Lung (tissue), 11 donors: ENCODE measurements at regions not wholly inside any gene's neighbourhood (a gene's known extent, or its start where the extent isn't known, plus 50 kb on each side); places are given as distances from the start of the nearest gene placed in this dataset.
"Not testable (repeated sequence)": the region's sequence is repeated elsewhere in the genome, so short reads cannot be mapped to it uniquely, and the experiment has no call there.

Experiments used
- ATAC-seq: fragments of 200-7000 bp; cut with Tn5 transposase; one replicate; pipeline ENCODE4 v1.9.1; 2020; ENCODE audit warnings: moderate number of reproducible peaks; ENCODE audit not compliant: insufficient read depth, low FRiP score
- DNase-seq, 3 donors: peaks; one replicate each; pipeline ENCODE4 v3.0.0-alpha.2; 2013 to 2017
- H3K27ac ChIP-seq, 2 donors: one replicate each; pipeline ENCODE4 v1.5.1; 2013; ENCODE audit warnings: mild to moderate bottlenecking in 2 of 2, moderate library complexity in 2 of 2, control low read depth in 1 of 2, inconsistent platforms in 1 of 2, low read depth in 1 of 2, low read length in 1 of 2
- H3K27me3 ChIP-seq, 3 donors: one replicate each; pipeline ENCODE4 v1.5.1; 2013; ENCODE audit warnings: low read length in 2 of 3; ENCODE audit not compliant: control insufficient read depth in 3 of 3, insufficient read depth in 3 of 3
- H3K36me3 ChIP-seq, 4 donors: one replicate each; pipeline ENCODE4 v1.5.1; 2013; ENCODE audit warnings: low read length in 4 of 4, mild to moderate bottlenecking in 1 of 4, moderate library complexity in 1 of 4; ENCODE audit not compliant: control insufficient read depth in 4 of 4, insufficient read depth in 4 of 4
- H3K4me1 ChIP-seq, 5 donors: one replicate each; pipeline ENCODE4 v1.5.1; 2013; ENCODE audit warnings: low read length in 5 of 5, mild to moderate bottlenecking in 2 of 5, moderate library complexity in 1 of 5; ENCODE audit not compliant: control insufficient read depth in 5 of 5, insufficient read depth in 5 of 5
- H3K4me3 ChIP-seq: one replicate; pipeline ENCODE4 v1.5.1; 2013; ENCODE audit warnings: mild to moderate bottlenecking, control low read depth, moderate library complexity
- H3K9ac ChIP-seq, 2 donors: one replicate each; pipeline ENCODE4 v1.5.1; 2013; ENCODE audit warnings: low read length in 2 of 2, control low read depth in 1 of 2; ENCODE audit not compliant: insufficient read depth in 1 of 2
- H3K9me3 ChIP-seq, 4 donors: one replicate each; pipeline ENCODE4 v1.5.1; 2013; ENCODE audit warnings: low read length in 3 of 4, mild to moderate bottlenecking in 1 of 4, moderate library complexity in 1 of 4; ENCODE audit not compliant: control insufficient read depth in 4 of 4, insufficient read depth in 3 of 4
- CTCF ChIP-seq: IDR thresholded peaks from 2 replicates; pipeline ENCODE4 v1.5.1; 2012; ENCODE audit warnings: mild to moderate bottlenecking; ENCODE audit errors: control extremely low read depth, extremely low read depth
- WGBS, 2 donors: extraction: QIAGEN DNeasy Blood & Tissue Kit; methylation state at CpG; one replicate each; pipeline ENCODE4 v1.1.7; 2013; 5-methylcytosine and 5-hydroxymethylcytosine counted together
- donor health status: control.
- donor health status: control.
- donor health status: Bipolar disorder and iron deficiency.
- donor health status: healthy.
- donor health status: DM: yes; HTN: yes; CAD: no.

GRCh38 chr15:20376872-20377271 is 164.7 kb downstream of the GOLGA6L6 start:
- TF ChIP-seq CTCF, result no peak
- 70 to 75% methylated on average over 5 of the region's 5 CpGs for WGBS, 2 donors
- H3K9ac ChIP-seq, result no peak overlapping the region
- no peak overlapping the region for H3K4me3 ChIP-seq
- H3K4me1 ChIP-seq, result no peaks in the 10 kb centered on the region
- no peak overlapping the region for H3K27ac ChIP-seq
- H3K36me3 ChIP-seq, result no peaks in the 10 kb centered on the region
- H3K27me3 ChIP-seq, result no peaks in the 10 kb centered on the region
- peaks cover 0 to 23% (median 9%) of the 10 kb centered on the region in 4 donors for H3K9me3 ChIP-seq
- ATAC-seq (no peak), DNase-seq (no peak)

GRCh38 chr15:20372416-20372815 is 169.2 kb downstream of the GOLGA6L6 start:
- not testable (repeated sequence) for H3K4me3 ChIP-seq

GRCh38 chr15:20369500-20369899 is 172.1 kb downstream of the GOLGA6L6 start:
- Histone ChIP-seq H3K27ac (no peak overlapping the region), H3K36me3 (no peaks in the 10 kb centered on the region), H3K27me3 (no peaks in the 10 kb centered on the region), H3K9me3 (peaks cover 0 to 14% (median 6%) of the 10 kb centered on the region in 4 donors), H3K9ac (no peak overlapping the region), H3K4me1 (no peaks in the 10 kb centered on the region), H3K4me3 (no peak overlapping the region)
- ATAC-seq, result no peak
- DNase-seq, result no peak
- no peak for TF ChIP-seq CTCF
- WGBS, 2 donors, result 75 to 79% methylated on average over 3 of the region's 3 CpGs

More at GRCh38 chr15:20372416-20372815, 169.2 kb downstream of the GOLGA6L6 start:
- H3K4me1 ChIP-seq, ATAC-seq, H3K27me3 ChIP-seq, DNase-seq, H3K9ac ChIP-seq, H3K36me3 ChIP-seq, H3K27ac ChIP-seq: not testable (repeated sequence)
- H3K9me3 ChIP-seq, result peaks cover 0 to 18% (median 6%) of the 10 kb centered on the region in 4 donors

GRCh38 chr15:20368974-20369373 is 172.6 kb downstream of the GOLGA6L6 start:
- 44 to 53% methylated on average over 1 of the region's 1 CpG for WGBS, 2 donors

More at GRCh38 chr15:20368974-20369373, 172.6 kb downstream of the GOLGA6L6 start:
- Histone ChIP-seq H3K4me1 (no peaks in the 10 kb centered on the region), H3K9me3 (peaks cover 0 to 14% (median 6%) of the 10 kb centered on the region in 4 donors), H3K4me3 (no peak overlapping the region), H3K27me3 (no peaks in the 10 kb centered on the region), H3K36me3 (no peaks in the 10 kb centered on the region), H3K9ac (no peak overlapping the region), H3K27ac (no peak overlapping the region)
- no peak for TF ChIP-seq CTCF
- no peak for DNase-seq
- no peak for ATAC-seq
